H1 (cell line): ENCODE measurements at regions not wholly inside any gene's neighbourhood (a gene's known extent, or its start where the extent isn't known, plus 50 kb on each side); places are given as distances from the start of the nearest gene placed in this dataset.

ENCODE experiments used
- CHD7 ChIP-seq: fragments of 300-600 bp; sonication (generic); IDR thresholded peaks from 2 replicates; pipeline ENCODE4 v1.7.1; 2012; ENCODE audit warnings: low read length, moderate library complexity, mild to moderate bottlenecking, inconsistent platforms; ENCODE audit not compliant: insufficient replicate concordance
- CREB1 ChIP-seq: IDR thresholded peaks from 2 replicates; pipeline ENCODE4 v1.6.1; 2012; ENCODE audit warnings: inconsistent platforms
- EP300 ChIP-seq, 2 experiments: IDR thresholded peaks; 1 replicate in 1 of 2; 2 replicates in 1 of 2; pipeline ENCODE4 v1.6.1; 2011 to 2012; ENCODE audit warnings: low read depth in 2 of 2, low read length in 2 of 2, mild to moderate bottlenecking in 2 of 2, borderline replicate concordance in 1 of 2, inconsistent platforms in 1 of 2, moderate library complexity in 1 of 2
- JUND ChIP-seq: IDR thresholded peaks from 2 replicates; pipeline ENCODE4 v1.6.1; 2011; ENCODE audit warnings: mild to moderate bottlenecking, improper control_type of control experiment, low read length
- KDM1A ChIP-seq: fragments of 200-600, 300-600 bp; sonication (generic); IDR thresholded peaks from 2 replicates; pipeline ENCODE4 v1.7.1; 2016; ENCODE audit warnings: mild to moderate bottlenecking, low read length, borderline replicate concordance
- KDM4A ChIP-seq: IDR thresholded peaks from one replicate; pipeline ENCODE4 v1.7.1; 2012; ENCODE audit warnings: low read depth, mild to moderate bottlenecking, moderate library complexity, low read length, inconsistent platforms; ENCODE audit not compliant: severe bottlenecking
- POU5F1 ChIP-seq: IDR thresholded peaks from 2 replicates; pipeline ENCODE4 v1.6.1; 2011; ENCODE audit warnings: low read depth, mild to moderate bottlenecking, low read length, moderate library complexity

GRCh38 chr1:5098981-5099385, 444.6 kb downstream of the AJAP1 start (continued):
- TF ChIP-seq CHD7, result no peak
- no peak for TF ChIP-seq POU5F1
- no peak for TF ChIP-seq JUND
- no peak for TF ChIP-seq KDM4A
- no peak for TF ChIP-seq EP300 (IDR thresholded peaks at IDR 0.05; ENCODE audit: borderline replicate concordance in 1 of 2, low read depth in 2 of 2, low read length in 2 of 2)
- no peak for TF ChIP-seq KDM1A
- TF ChIP-seq CREB1, result no peak
